ENCODE measurements at regions not wholly inside any gene's neighbourhood (a gene's known extent, or its start where the extent isn't known, plus 50 kb on each side); places are given as distances from the start of the nearest gene placed in this dataset.

GRCh38 chr18:77865853-77866252, 616.2 kb downstream of the GALR1 start:
- no peak overlapping the region for H2BK12ac ChIP-seq (ENCODE audit: low read length in 2 of 2)

DNA sequence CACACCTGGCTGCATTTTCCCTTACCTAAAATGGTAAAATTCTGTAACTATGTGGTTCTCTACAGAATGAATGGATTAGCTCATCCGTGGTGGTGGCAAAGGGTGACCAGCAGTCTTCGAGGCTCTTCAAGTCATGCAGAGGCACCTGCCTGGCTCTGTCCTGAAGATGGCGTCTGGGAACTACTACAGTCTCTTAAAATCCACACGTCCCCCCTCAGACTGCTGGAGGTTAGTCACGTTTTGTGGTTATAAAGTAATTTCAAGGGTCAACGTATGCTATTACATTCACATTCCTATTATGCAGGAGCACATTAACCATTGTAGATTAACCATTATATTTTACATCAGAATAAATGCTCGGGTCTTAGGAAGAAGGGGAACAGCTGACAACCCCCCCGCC, 616.7 kb downstream of the GALR1 start:
- Histone ChIP-seq H3K18ac (ENCODE audit: low read depth in 1 of 2, low read length in 2 of 2) (no peak overlapping the region), H4K8ac (ENCODE audit: low read length) (no peak overlapping the region), H3K79me1 (replicated peaks; ENCODE audit: low read length, poor library complexity, severe bottlenecking) (no peaks in the 10 kb centered on the region), H3K27me3 (ENCODE audit: control insufficient read depth in 1 of 2, insufficient read depth in 1 of 2, low read length in 2 of 2) (no peaks in the 10 kb centered on the region), H3K27ac (ENCODE audit: low read length, poor library complexity, severe bottlenecking) (no peak overlapping the region), H2BK12ac (ENCODE audit: low read length in 2 of 2) (no peak overlapping the region), H2BK5ac (ENCODE audit: low read depth, low read length, poor library complexity, severe bottlenecking) (no peak overlapping the region), H2AK5ac (ENCODE audit: low read length, severe bottlenecking) (no peak overlapping the region), H3K23ac (ENCODE audit: low read length in 2 of 2) (no peak overlapping the region), H4K91ac (ENCODE audit: low read length) (no peak overlapping the region), H2BK120ac (ENCODE audit: low read depth, low read length) (no peak overlapping the region), H3K4ac (ENCODE audit: low read depth in 1 of 2, low read length in 2 of 2) (no peak overlapping the region), H2AFZ (ENCODE audit: low read depth, low read length) (no peak overlapping the region), H3K4me3 (ENCODE audit: insufficient read depth in 1 of 2, low read depth in 1 of 2, low read length in 2 of 2) (no peak overlapping the region), H2BK15ac (ENCODE audit: low read depth, poor library complexity, severe bottlenecking) (no peak overlapping the region), H3K9me3 (ENCODE audit: control insufficient read depth, low read length) (no peaks in the 10 kb centered on the region), H3K36me3 (ENCODE audit: control insufficient read depth in 1 of 2, insufficient read depth in 2 of 2, low read depth in 1 of 2, low read length in 2 of 2) (no peaks in the 10 kb centered on the region), H3K4me2 (ENCODE audit: low read length, poor library complexity, severe bottlenecking) (no peak overlapping the region), H3K14ac (ENCODE audit: low read length in 2 of 2) (no peak overlapping the region), H3K4me1 (ENCODE audit: control insufficient read depth, insufficient read depth, low read depth, low read length) (no peaks in the 10 kb centered on the region), H3K9ac (ENCODE audit: low read length) (no peak overlapping the region)
- no peak for DNase-seq
- 74% methylated on average over 5 of the region's 8 CpGs for WGBS

More at GRCh38 chr18:77865853-77866252, 616.2 kb downstream of the GALR1 start:
- H3K4ac ChIP-seq (ENCODE audit: low read depth in 1 of 2, low read length in 2 of 2): no peak overlapping the region
- H3K23ac ChIP-seq (ENCODE audit: low read length in 2 of 2): no peak overlapping the region
- H3K9me3 ChIP-seq (ENCODE audit: control insufficient read depth, low read length): no peaks in the 10 kb centered on the region
- no peak overlapping the region for H3K9ac ChIP-seq (ENCODE audit: low read length)
- no peak overlapping the region for H3K4me3 ChIP-seq (ENCODE audit: insufficient read depth in 1 of 2, low read depth in 1 of 2, low read length in 2 of 2)
- 85% methylated on average over 11 of the region's 11 CpGs for WGBS
- no peak overlapping the region for H2BK15ac ChIP-seq (ENCODE audit: low read depth, poor library complexity, severe bottlenecking)
- H4K91ac ChIP-seq (ENCODE audit: low read length): no peak overlapping the region
- no peaks in the 10 kb centered on the region for H3K4me1 ChIP-seq (ENCODE audit: control insufficient read depth, insufficient read depth, low read depth, low read length)
- no peak overlapping the region for H2BK120ac ChIP-seq (ENCODE audit: low read depth, low read length)
- H3K4me2 ChIP-seq (ENCODE audit: low read length, poor library complexity, severe bottlenecking): no peak overlapping the region
- no peak for DNase-seq
- H3K27me3 ChIP-seq (ENCODE audit: control insufficient read depth in 1 of 2, insufficient read depth in 1 of 2, low read length in 2 of 2): no peaks in the 10 kb centered on the region
- H3K79me1 ChIP-seq (replicated peaks; ENCODE audit: low read length, poor library complexity, severe bottlenecking): no peaks in the 10 kb centered on the region
- no peak overlapping the region for H3K27ac ChIP-seq (ENCODE audit: low read length, poor library complexity, severe bottlenecking)
- H3K36me3 ChIP-seq (ENCODE audit: control insufficient read depth in 1 of 2, insufficient read depth in 2 of 2, low read depth in 1 of 2, low read length in 2 of 2): no peaks in the 10 kb centered on the region
- H2AFZ ChIP-seq (ENCODE audit: low read depth, low read length): no peak overlapping the region
- no peak overlapping the region for H3K18ac ChIP-seq (ENCODE audit: low read depth in 1 of 2, low read length in 2 of 2)
- no peak overlapping the region for H4K8ac ChIP-seq (ENCODE audit: low read length)
- H3K14ac ChIP-seq (ENCODE audit: low read length in 2 of 2): no peak overlapping the region
- H2BK5ac ChIP-seq (ENCODE audit: low read depth, low read length, poor library complexity, severe bottlenecking): no peak overlapping the region
- H2AK5ac ChIP-seq (ENCODE audit: low read length, severe bottlenecking): no peak overlapping the region

- no peaks in the 10 kb centered on the region for H3K27me3 ChIP-seq (ENCODE audit: control insufficient read depth in 1 of 2, insufficient read depth in 1 of 2, low read length in 2 of 2)
- H3K4ac ChIP-seq (ENCODE audit: low read depth in 1 of 2, low read length in 2 of 2): no peak overlapping the region
- 83% methylated on average over 10 of the region's 10 CpGs for WGBS
- H3K18ac ChIP-seq (ENCODE audit: low read depth in 1 of 2, low read length in 2 of 2): no peak overlapping the region
- no peaks in the 10 kb centered on the region for H3K9me3 ChIP-seq (ENCODE audit: control insufficient read depth, low read length)
- peak overlapping the region; percentile 45 for H4K91ac ChIP-seq (ENCODE audit: low read length)
- DNase-seq: no peak
- H3K14ac ChIP-seq (ENCODE audit: low read length in 2 of 2): no peak overlapping the region
- no peak overlapping the region for H3K4me3 ChIP-seq (ENCODE audit: insufficient read depth in 1 of 2, low read depth in 1 of 2, low read length in 2 of 2)
- H3K4me2 ChIP-seq (ENCODE audit: low read length, poor library complexity, severe bottlenecking): no peak overlapping the region
- no peak overlapping the region for H4K8ac ChIP-seq (ENCODE audit: low read length)
- H2AFZ ChIP-seq (ENCODE audit: low read depth, low read length): no peak overlapping the region
- H2BK15ac ChIP-seq (ENCODE audit: low read depth, poor library complexity, severe bottlenecking): no peak overlapping the region
- H2AK5ac ChIP-seq (ENCODE audit: low read length, severe bottlenecking): no peak overlapping the region
- H3K27ac ChIP-seq (ENCODE audit: low read length, poor library complexity, severe bottlenecking): no peak overlapping the region
- no peak overlapping the region for H3K23ac ChIP-seq (ENCODE audit: low read length in 2 of 2)
- H3K79me1 ChIP-seq (replicated peaks; ENCODE audit: low read length, poor library complexity, severe bottlenecking): no peaks in the 10 kb centered on the region
- H3K4me1 ChIP-seq (ENCODE audit: control insufficient read depth, insufficient read depth, low read depth, low read length): no peaks in the 10 kb centered on the region
- H3K36me3 ChIP-seq (ENCODE audit: control insufficient read depth in 1 of 2, insufficient read depth in 2 of 2, low read depth in 1 of 2, low read length in 2 of 2): no peaks in the 10 kb centered on the region
- no peak overlapping the region for H2BK12ac ChIP-seq (ENCODE audit: low read length in 2 of 2)
- H2BK120ac ChIP-seq (ENCODE audit: low read depth, low read length): no peak overlapping the region
- H3K9ac ChIP-seq (ENCODE audit: low read length): no peak overlapping the region
- no peak overlapping the region for H2BK5ac ChIP-seq (ENCODE audit: low read depth, low read length, poor library complexity, severe bottlenecking)
Measured at GRCh38 chr18:77870199-77870598, 620.6 kb downstream of the GALR1 start.

- no peaks in the 10 kb centered on the region for H3K9me3 ChIP-seq (ENCODE audit: control insufficient read depth, low read length)
Measured at GRCh38 chr18:77870894-77871293, 621.2 kb downstream of the GALR1 start.

More at GRCh38 chr18:77870894-77871293, 621.2 kb downstream of the GALR1 start:
- no peak overlapping the region for H3K9ac ChIP-seq (ENCODE audit: low read length)
- H4K91ac ChIP-seq (ENCODE audit: low read length): no peak overlapping the region
- WGBS: 80% methylated on average over 10 of the region's 10 CpGs
- no peak overlapping the region for H2AFZ ChIP-seq (ENCODE audit: low read depth, low read length)
- H3K23ac ChIP-seq (ENCODE audit: low read length in 2 of 2): no peak overlapping the region
- H2BK15ac ChIP-seq (ENCODE audit: low read depth, poor library complexity, severe bottlenecking): no peak overlapping the region
- DNase-seq: no peak
- H3K27ac ChIP-seq (ENCODE audit: low read length, poor library complexity, severe bottlenecking): no peak overlapping the region
- no peak overlapping the region for H2BK5ac ChIP-seq (ENCODE audit: low read depth, low read length, poor library complexity, severe bottlenecking)
- H3K36me3 ChIP-seq (ENCODE audit: control insufficient read depth in 1 of 2, insufficient read depth in 2 of 2, low read depth in 1 of 2, low read length in 2 of 2): no peaks in the 10 kb centered on the region
- no peak overlapping the region for H3K14ac ChIP-seq (ENCODE audit: low read length in 2 of 2)
- H2BK12ac ChIP-seq (ENCODE audit: low read length in 2 of 2): no peak overlapping the region
- H3K18ac ChIP-seq (ENCODE audit: low read depth in 1 of 2, low read length in 2 of 2): no peak overlapping the region
- H3K79me1 ChIP-seq (replicated peaks; ENCODE audit: low read length, poor library complexity, severe bottlenecking): no peaks in the 10 kb centered on the region
- no peak overlapping the region for H3K4me2 ChIP-seq (ENCODE audit: low read length, poor library complexity, severe bottlenecking)
- H2BK120ac ChIP-seq (ENCODE audit: low read depth, low read length): no peak overlapping the region
- H3K4me3 ChIP-seq (ENCODE audit: insufficient read depth in 1 of 2, low read depth in 1 of 2, low read length in 2 of 2): no peak overlapping the region
- H3K4me1 ChIP-seq (ENCODE audit: control insufficient read depth, insufficient read depth, low read depth, low read length): no peaks in the 10 kb centered on the region
- H3K4ac ChIP-seq (ENCODE audit: low read depth in 1 of 2, low read length in 2 of 2): no peak overlapping the region
- H3K27me3 ChIP-seq (ENCODE audit: control insufficient read depth in 1 of 2, insufficient read depth in 1 of 2, low read length in 2 of 2): no peaks in the 10 kb centered on the region
- no peak overlapping the region for H4K8ac ChIP-seq (ENCODE audit: low read length)
- H2AK5ac ChIP-seq (ENCODE audit: low read length, severe bottlenecking): no peak overlapping the region

Measured in mesenchymal stem cell (in vitro differentiated cells and primary cell).